K562 (cell line): ENCODE measurements at regions not wholly inside any gene's neighbourhood (a gene's known extent, or its start where the extent isn't known, plus 50 kb on each side); places are given as distances from the start of the nearest gene placed in this dataset.

Source experiments
- ATAC-seq: fragments of 200-7000 bp; cut with Tn5 transposase; 3 replicates; pipeline ENCODE4 v1.9.1; 2020; ENCODE audit warnings: moderate library complexity
- BruUV-seq: library from RNA; stranded (reverse); fragments of 400-500 nt; replicated peaks from 2 replicates; lab custom pipeline; 2021; lab: Mats Ljungman, UMichigan
- CTCF ChIA-PET: fragments of 300-600 bp; formaldehyde crosslinking; extraction: SDS; loops from one replicate; lab custom pipeline; 2021; ENCODE audit warnings: low intra/inter-chr PET ratio; lab: Yijun Ruan, JAX
- POLR2A ChIA-PET: fragments of 300-600, 350-650 bp; sonication (Branson Sonifier 250); formaldehyde crosslinking; extraction: SDS; loops from one replicate; lab custom pipeline; 2021; ENCODE audit warnings: antibody characterized with exemption, inconsistent platforms; lab: Yijun Ruan, JAX
- DNase-seq, 4 experiments: peaks; one replicate each; pipeline versions ENCODE4 v3.0.0 to v3.0.0-alpha.2; 2011 to 2018; ENCODE audit warnings: low spot score in 3 of 4, mixed read lengths in 3 of 4; ENCODE audit errors: extremely low read depth in 1 of 4
- FAIRE-seq: peaks from 2 replicates; lab custom pipeline; 2011; peaks lifted over from hg19 to GRCh38; lab: Jason Lieb, UNC
- H2AFZ ChIP-seq: 2 replicates; pipeline ENCODE4 v1.6.0; 2011; ENCODE audit warnings: low read depth, low read length, control low read depth, inconsistent platforms
- H3K27ac ChIP-seq: fragments of 200-600 bp; 3 replicates; pipeline ENCODE4 v1.8.0; 2011; ENCODE audit warnings: low read depth, mild to moderate bottlenecking, control low read depth, inconsistent platforms, low read length, moderate library complexity, mixed read lengths; ENCODE audit errors: extremely low read depth
- H3K27me3 ChIP-seq, 2 experiments: fragments of 300-600 bp in 1 of 2; 2 replicates in 1 of 2; 3 replicates in 1 of 2; pipeline versions ENCODE4 v1.6.0 to v1.8.0; 2011; ENCODE audit warnings: inconsistent platforms in 2 of 2, low read length in 2 of 2, mild to moderate bottlenecking in 1 of 2, mixed read lengths in 1 of 2, moderate library complexity in 1 of 2; ENCODE audit not compliant: control insufficient read depth in 2 of 2, insufficient read depth in 2 of 2
- H3K36me3 ChIP-seq: fragments of 300-600 bp; 3 replicates; pipeline ENCODE4 v1.8.0; 2011; ENCODE audit warnings: mild to moderate bottlenecking, low read length, inconsistent platforms; ENCODE audit not compliant: control insufficient read depth, insufficient read depth
- H3K4me1 ChIP-seq, 2 experiments: fragments of 200-600 bp in 1 of 2; replicated peaks in 1 of 2; 2 replicates in 1 of 2; 3 replicates in 1 of 2; pipeline versions ENCODE4 v1.5.1 to v1.8.0; 2011; ENCODE audit warnings: inconsistent platforms in 2 of 2, low read length in 2 of 2, mild to moderate bottlenecking in 1 of 2, mixed read lengths in 1 of 2, moderate library complexity in 1 of 2; ENCODE audit not compliant: control insufficient read depth in 2 of 2, insufficient read depth in 2 of 2
- H3K4me2 ChIP-seq: 2 replicates; pipeline ENCODE4 v1.6.1; 2011; ENCODE audit warnings: low read length, control low read depth, inconsistent platforms, mixed read lengths; ENCODE audit not compliant: insufficient read depth
- H3K4me3 ChIP-seq: fragments of 200-600 bp; sonication (generic), shearing (Covaris generic); 2 replicates; pipeline ENCODE4 v1.5.1; 2016; ENCODE audit warnings: control low read depth, inconsistent platforms
- H3K79me2 ChIP-seq: fragments of 200-600 bp; 3 replicates; pipeline ENCODE4 v1.8.0; 2011; ENCODE audit warnings: low read length, inconsistent platforms; ENCODE audit not compliant: control insufficient read depth, insufficient read depth
- H3K9ac ChIP-seq, 2 experiments: 2 replicates each; pipeline versions ENCODE4 v1.6.0 to v1.6.1; 2011; ENCODE audit warnings: low read depth in 2 of 2, low read length in 2 of 2, control low read depth in 1 of 2, inconsistent platforms in 1 of 2, mild to moderate bottlenecking in 1 of 2, mixed read lengths in 1 of 2; ENCODE audit not compliant: insufficient read depth in 1 of 2
- H3K9me1 ChIP-seq: one replicate; pipeline ENCODE4 v1.6.0; 2011; ENCODE audit warnings: inconsistent platforms, mild to moderate bottlenecking, low read length, moderate library complexity; ENCODE audit not compliant: control insufficient read depth, insufficient read depth
- H3K9me3 ChIP-seq: replicated peaks from 2 replicates; pipeline ENCODE4 v1.5.1; 2011; ENCODE audit warnings: low read depth, low read length, inconsistent platforms; ENCODE audit not compliant: control insufficient read depth, insufficient read depth
- H4K20me1 ChIP-seq: replicated peaks from 2 replicates; pipeline ENCODE4 v1.6.1; 2011; ENCODE audit warnings: low read length, inconsistent platforms, mixed read lengths; ENCODE audit not compliant: control insufficient read depth, insufficient read depth
- COPS2 ChIP-seq: fragments of 450-650 bp; conservative IDR thresholded peaks from 2 replicates; pipeline ENCODE4 v1.6.1; 2016; ENCODE audit warnings: mild to moderate bottlenecking, moderate library complexity
- EP300 ChIP-seq: IDR thresholded peaks from 2 replicates; pipeline ENCODE4 v1.6.1; 2012; ENCODE audit warnings: low read length, improper control_type of control experiment
- ESRRA ChIP-seq: fragments of 450-650 bp; IDR thresholded peaks from 2 replicates; pipeline ENCODE4 v1.6.1; 2014; ENCODE audit warnings: low read depth, mild to moderate bottlenecking, moderate library complexity, borderline replicate concordance
- L3MBTL2 ChIP-seq: fragments of 450-650 bp; IDR thresholded peaks from 2 replicates; pipeline ENCODE4 v1.6.1; 2016; ENCODE audit warnings: mild to moderate bottlenecking, moderate library complexity
- MEF2A ChIP-seq: IDR thresholded peaks from 2 replicates; pipeline ENCODE4 v1.6.1; 2011; ENCODE audit warnings: low read depth, mild to moderate bottlenecking, low read length, moderate library complexity; ENCODE audit not compliant: control insufficient read depth
- MYC ChIP-seq, 2 experiments: fragments of 250-450 bp in 1 of 2; sonication (Bioruptor Pico) in 1 of 2; IDR thresholded peaks; 2 replicates each; pipeline versions ENCODE4 v1.5.1 to v1.6.1; 2012 to 2021; ENCODE audit warnings: low read depth in 2 of 2, borderline replicate concordance in 1 of 2, improper control_type of control experiment in 1 of 2, low read length in 1 of 2, mild to moderate bottlenecking in 1 of 2, moderate library complexity in 1 of 2
- XRCC3 ChIP-seq: fragments of 450-650 bp; IDR thresholded peaks from 2 replicates; pipeline ENCODE4 v1.6.1; 2017; ENCODE audit warnings: mild to moderate bottlenecking, moderate library complexity
- ZNF830 ChIP-seq: fragments of 250-450 bp; sonication (Bioruptor Pico); IDR thresholded peaks from 2 replicates; pipeline ENCODE4 v1.5.0; 2021; ENCODE audit warnings: mild to moderate bottlenecking
- WGBS: fragments of 100-300 bp; shearing (Covaris generic); methylation state at CpG from one replicate; pipeline ENCODE4 v1.1.6; 2016; ENCODE audit warnings: low coverage, mixed read lengths; ENCODE audit not compliant: insufficient coverage; ENCODE audit errors: missing lambda C conversion rate; 5-methylcytosine and 5-hydroxymethylcytosine counted together
- in situ Hi-C: fragments of 300-500 bp; cut with MboI; formaldehyde crosslinking; loops from 4 replicates; pipeline ENCODE4 v1.15.0; 2018; ENCODE audit warnings: inconsistent platforms, mixed read lengths
- intact Hi-C: fragments of 100-400 bp; cut with micrococcal nuclease; formaldehyde crosslinking; loops from 2 replicates; pipeline ENCODE4 v1.14.2; 2022
- TF ChIP-seq, protein P1 (sequence below), 2 experiments: fragments of 450-650 bp; conservative IDR thresholded peaks; 2 replicates each; pipeline ENCODE4 v1.6.1; 2017; ENCODE audit warnings: mild to moderate bottlenecking in 2 of 2, moderate library complexity in 2 of 2
- TF ChIP-seq, protein P2 (sequence below): fragments of 250-450 bp; sonication (Bioruptor Pico); IDR thresholded peaks from 2 replicates; pipeline ENCODE4 v1.4.0; 2020; ENCODE audit warnings: mild to moderate bottlenecking, moderate library complexity, borderline replicate concordance

DNA sequence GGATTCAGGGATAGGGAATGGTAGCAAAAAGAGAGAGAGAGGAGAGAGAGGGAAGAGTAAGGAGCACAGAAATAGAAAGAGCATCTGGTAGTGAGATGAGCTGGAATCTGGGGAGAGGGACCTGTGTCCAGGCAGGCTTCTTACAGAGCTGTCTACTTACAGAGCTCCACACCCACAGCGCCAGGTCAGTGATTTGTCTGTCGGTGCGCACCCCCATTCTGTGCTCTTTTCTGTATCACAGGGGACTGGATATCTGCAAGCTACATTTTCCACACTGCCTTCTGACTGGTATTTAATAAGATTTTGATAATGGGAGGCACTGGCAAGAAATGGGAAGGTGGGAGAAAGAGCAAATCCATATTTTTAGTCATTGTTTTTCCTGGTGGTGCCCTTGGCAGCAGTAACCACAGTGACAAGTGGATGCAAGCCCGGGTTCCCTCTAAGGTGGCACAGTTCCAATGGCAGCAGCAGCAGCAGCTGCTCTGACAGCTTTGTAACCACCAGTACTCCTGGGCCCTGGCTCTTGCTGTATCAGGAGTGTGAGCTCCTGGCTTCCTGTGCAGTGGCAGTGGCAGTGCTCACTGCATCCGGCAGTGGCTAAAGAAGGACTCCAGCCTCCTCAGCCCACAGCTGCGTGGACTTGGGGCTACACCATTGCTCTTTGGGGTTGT is 300.5 kb downstream of the TRIML1 start:
- Histone ChIP-seq H3K9ac (no peak overlapping the region), H3K4me1 (no peaks in the 10 kb centered on the region), H3K79me2 (no peaks in the 10 kb centered on the region), H2AFZ (no peak overlapping the region), H3K27me3 (no peaks in the 10 kb centered on the region), H3K27ac (no peak overlapping the region), H4K20me1 (no peaks in the 10 kb centered on the region), H3K4me2 (no peak overlapping the region), H3K9me3 (no peaks in the 10 kb centered on the region), H3K36me3 (no peaks in the 10 kb centered on the region), H3K9me1 (no peaks in the 10 kb centered on the region), H3K4me3 (no peak overlapping the region)
- 0% methylated on average over 6 of the region's 6 CpGs for WGBS
- ChIA-PET CTCF (no interaction called here), POLR2A (no interaction called here)
- BruUV-seq, result no TSS peak
- in situ Hi-C loops, result no loop called here
- no peak for TF ChIP-seq ESRRA
- no peak for TF ChIP-seq MYC (IDR thresholded peaks at IDR 0.05; ENCODE audit: low read depth, low read length)
- no peak for TF ChIP-seq MYC (CRISPR knock-in tag; IDR thresholded peaks at IDR 0.05; ENCODE audit: borderline replicate concordance, low read depth)
- no peak for TF ChIP-seq MEF2A
- no peak for TF ChIP-seq XRCC3
- TF ChIP-seq COPS2, result no peak
- TF ChIP-seq, protein P1, sequence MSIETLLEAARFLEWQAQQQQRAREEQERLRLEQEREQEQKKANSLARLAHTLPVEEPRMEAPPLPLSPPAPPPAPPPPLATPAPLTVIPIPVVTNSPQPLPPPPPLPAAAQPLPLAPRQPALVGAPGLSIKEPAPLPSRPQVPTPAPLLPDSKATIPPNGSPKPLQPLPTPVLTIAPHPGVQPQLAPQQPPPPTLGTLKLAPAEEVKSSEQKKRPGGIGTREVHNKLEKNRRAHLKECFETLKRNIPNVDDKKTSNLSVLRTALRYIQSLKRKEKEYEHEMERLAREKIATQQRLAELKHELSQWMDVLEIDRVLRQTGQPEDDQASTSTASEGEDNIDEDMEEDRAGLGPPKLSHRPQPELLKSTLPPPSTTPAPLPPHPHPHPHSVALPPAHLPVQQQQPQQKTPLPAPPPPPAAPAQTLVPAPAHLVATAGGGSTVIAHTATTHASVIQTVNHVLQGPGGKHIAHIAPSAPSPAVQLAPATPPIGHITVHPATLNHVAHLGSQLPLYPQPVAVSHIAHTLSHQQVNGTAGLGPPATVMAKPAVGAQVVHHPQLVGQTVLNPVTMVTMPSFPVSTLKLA (conservative IDR thresholded peaks at IDR 0.05), result no peak
- no peak for TF ChIP-seq ZNF830 (CRISPR knock-in tag)
- TF ChIP-seq L3MBTL2, result no peak
- no peak for TF ChIP-seq EP300
- TF ChIP-seq, protein P2, sequence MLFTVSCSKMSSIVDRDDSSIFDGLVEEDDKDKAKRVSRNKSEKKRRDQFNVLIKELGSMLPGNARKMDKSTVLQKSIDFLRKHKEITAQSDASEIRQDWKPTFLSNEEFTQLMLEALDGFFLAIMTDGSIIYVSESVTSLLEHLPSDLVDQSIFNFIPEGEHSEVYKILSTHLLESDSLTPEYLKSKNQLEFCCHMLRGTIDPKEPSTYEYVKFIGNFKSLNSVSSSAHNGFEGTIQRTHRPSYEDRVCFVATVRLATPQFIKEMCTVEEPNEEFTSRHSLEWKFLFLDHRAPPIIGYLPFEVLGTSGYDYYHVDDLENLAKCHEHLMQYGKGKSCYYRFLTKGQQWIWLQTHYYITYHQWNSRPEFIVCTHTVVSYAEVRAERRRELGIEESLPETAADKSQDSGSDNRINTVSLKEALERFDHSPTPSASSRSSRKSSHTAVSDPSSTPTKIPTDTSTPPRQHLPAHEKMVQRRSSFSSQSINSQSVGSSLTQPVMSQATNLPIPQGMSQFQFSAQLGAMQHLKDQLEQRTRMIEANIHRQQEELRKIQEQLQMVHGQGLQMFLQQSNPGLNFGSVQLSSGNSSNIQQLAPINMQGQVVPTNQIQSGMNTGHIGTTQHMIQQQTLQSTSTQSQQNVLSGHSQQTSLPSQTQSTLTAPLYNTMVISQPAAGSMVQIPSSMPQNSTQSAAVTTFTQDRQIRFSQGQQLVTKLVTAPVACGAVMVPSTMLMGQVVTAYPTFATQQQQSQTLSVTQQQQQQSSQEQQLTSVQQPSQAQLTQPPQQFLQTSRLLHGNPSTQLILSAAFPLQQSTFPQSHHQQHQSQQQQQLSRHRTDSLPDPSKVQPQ (CRISPR knock-in tag), result no peak
- intact Hi-C loops, result no loop called here
- ATAC-seq (no peak), DNase-seq (no peak), FAIRE-seq (no peak)
